ENCODE measurements at regions not wholly inside any gene's neighbourhood (a gene's known extent, or its start where the extent isn't known, plus 50 kb on each side); places are given as distances from the start of the nearest gene placed in this dataset.

DNA sequence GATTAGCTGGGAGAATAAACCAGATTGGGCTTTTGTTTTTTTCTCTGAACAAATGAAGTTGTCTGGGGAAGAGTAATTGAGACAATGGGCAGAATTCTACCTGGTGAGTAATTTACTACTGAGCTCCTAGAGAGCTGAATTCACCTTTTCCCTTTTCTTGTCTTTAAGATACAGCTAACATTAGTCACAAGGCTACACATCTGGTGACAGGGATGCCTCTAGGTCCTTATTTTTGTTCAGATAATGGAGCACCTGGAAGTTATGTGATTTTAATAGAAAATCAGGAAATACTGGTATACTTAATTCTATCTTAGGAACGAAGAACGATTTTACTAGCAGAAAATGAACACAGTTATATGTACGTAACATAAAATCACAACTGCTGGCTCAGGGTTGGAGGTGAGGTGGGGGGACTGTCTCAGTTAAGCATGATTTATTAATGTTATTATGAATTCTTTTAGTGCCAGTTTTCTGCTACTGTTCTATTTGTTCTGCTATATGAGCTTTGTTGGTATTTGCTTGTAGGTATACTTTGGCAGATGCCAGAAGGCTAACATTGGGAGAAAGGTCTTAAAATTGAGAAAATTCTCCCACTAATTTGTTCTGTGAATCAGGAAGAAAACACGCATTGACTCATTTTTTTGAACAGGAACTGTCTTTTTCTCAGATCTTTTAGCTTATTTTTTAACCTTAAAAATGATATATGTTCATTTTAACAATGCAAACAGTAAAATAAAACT is 482.7 kb upstream of the RGS6 start:
- Mint-ChIP-seq H3K4me1 (no peaks in the 10 kb centered on the region), H3K4me3 (no peak overlapping the region), H3K27ac (ENCODE audit: unreplicated experiment) (no peak overlapping the region), H3K36me3 (ENCODE audit: low read depth) (peaks cover 7% of the 10 kb centered on the region), H3K9me3 (peaks cover 3% of the 10 kb centered on the region), H3K27me3 (ENCODE audit: low read depth) (no peaks in the 10 kb centered on the region)
- TF ChIP-seq, protein P1, sequence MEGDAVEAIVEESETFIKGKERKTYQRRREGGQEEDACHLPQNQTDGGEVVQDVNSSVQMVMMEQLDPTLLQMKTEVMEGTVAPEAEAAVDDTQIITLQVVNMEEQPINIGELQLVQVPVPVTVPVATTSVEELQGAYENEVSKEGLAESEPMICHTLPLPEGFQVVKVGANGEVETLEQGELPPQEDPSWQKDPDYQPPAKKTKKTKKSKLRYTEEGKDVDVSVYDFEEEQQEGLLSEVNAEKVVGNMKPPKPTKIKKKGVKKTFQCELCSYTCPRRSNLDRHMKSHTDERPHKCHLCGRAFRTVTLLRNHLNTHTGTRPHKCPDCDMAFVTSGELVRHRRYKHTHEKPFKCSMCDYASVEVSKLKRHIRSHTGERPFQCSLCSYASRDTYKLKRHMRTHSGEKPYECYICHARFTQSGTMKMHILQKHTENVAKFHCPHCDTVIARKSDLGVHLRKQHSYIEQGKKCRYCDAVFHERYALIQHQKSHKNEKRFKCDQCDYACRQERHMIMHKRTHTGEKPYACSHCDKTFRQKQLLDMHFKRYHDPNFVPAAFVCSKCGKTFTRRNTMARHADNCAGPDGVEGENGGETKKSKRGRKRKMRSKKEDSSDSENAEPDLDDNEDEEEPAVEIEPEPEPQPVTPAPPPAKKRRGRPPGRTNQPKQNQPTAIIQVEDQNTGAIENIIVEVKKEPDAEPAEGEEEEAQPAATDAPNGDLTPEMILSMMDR (conservative IDR thresholded peaks at IDR 0.05) = no peak
- no peak for DNase-seq (ENCODE audit: low read depth, low spot score)

DNA sequence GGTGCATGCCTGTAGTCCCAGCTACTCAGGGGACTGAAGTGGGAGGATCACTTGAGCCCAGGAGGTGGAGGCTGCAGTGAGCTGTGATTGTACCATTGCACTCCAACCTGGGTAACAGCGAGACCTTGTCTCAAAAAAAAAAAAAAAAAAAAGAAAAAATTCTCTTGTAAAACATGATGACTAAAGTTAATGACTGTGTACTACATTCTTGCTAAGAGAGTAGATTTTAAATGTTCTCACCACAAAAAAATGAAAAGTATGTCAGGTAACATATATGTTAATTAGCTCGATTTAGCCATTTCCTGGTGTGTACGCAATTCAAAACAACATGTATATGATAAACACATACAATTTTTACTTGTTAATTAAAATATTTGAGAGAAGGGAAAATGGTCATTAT is 480.7 kb upstream of the RGS6 start:
- no peak for DNase-seq (ENCODE audit: low read depth, low spot score)
- Mint-ChIP-seq H3K4me1 (peaks cover 5% of the 10 kb centered on the region), H3K4me3 (no peak overlapping the region), H3K27me3 (ENCODE audit: low read depth) (no peaks in the 10 kb centered on the region), H3K9me3 (peaks cover 3% of the 10 kb centered on the region), H3K36me3 (ENCODE audit: low read depth) (peaks cover 7% of the 10 kb centered on the region), H3K27ac (ENCODE audit: unreplicated experiment) (no peak overlapping the region)
- TF ChIP-seq, protein P1 (conservative IDR thresholded peaks at IDR 0.05) = no peak

DNA sequence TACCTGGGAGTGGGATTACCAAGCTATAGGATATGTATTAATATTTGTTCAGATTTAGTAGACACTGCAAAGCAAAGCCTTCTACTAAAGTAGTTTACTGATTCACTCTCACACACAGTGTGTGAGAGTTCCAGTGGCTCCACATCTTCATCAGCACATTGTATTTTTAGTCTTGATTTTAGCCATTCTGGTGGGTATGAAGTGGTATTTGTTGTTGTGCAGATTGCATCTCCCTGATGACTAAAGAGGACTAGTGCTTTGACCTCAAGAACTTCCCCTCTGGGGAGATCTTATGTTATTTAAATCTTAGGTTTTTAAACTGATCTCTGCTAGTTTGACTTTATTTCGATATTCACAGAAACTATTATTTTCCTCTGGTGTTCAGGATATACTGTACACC is 479.7 kb upstream of the RGS6 start:
- peaks cover 3% of the 10 kb centered on the region for H3K9me3 Mint-ChIP-seq
- H3K36me3 Mint-ChIP-seq (ENCODE audit: low read depth) = peaks cover 7% of the 10 kb centered on the region
- H3K4me3 Mint-ChIP-seq = no peak overlapping the region
- H3K27ac Mint-ChIP-seq (ENCODE audit: unreplicated experiment) = no peak overlapping the region
- H3K27me3 Mint-ChIP-seq (ENCODE audit: low read depth) = no peaks in the 10 kb centered on the region
- peaks cover 5% of the 10 kb centered on the region for H3K4me1 Mint-ChIP-seq
- TF ChIP-seq, protein P1 (conservative IDR thresholded peaks at IDR 0.05) = no peak
- no peak for DNase-seq (ENCODE audit: low read depth, low spot score)

DNA sequence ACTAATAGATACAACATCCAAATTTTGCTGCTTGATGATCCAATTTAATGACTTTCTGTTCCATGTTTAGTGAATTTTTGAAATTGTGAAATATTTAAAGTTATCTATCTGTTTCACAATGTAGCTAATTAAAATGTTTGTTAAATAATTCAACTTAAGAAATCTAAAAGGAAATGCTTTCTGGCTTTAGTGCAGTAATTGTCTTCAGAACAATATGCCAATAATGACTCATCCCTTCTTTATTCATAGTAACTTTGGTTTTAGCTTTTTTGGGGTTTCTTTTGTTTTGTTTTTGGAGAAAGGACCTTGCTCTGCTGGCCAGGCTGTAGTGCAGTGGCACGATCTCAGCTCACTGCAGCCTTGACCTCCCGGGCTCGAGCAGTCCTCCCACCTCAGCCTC is 479.2 kb upstream of the RGS6 start:
- Mint-ChIP-seq H3K9me3 (peaks cover 3% of the 10 kb centered on the region), H3K27me3 (ENCODE audit: low read depth) (no peaks in the 10 kb centered on the region), H3K36me3 (ENCODE audit: low read depth) (peaks cover 7% of the 10 kb centered on the region), H3K4me1 (peaks cover 5% of the 10 kb centered on the region), H3K4me3 (no peak overlapping the region), H3K27ac (ENCODE audit: unreplicated experiment) (no peak overlapping the region)
- TF ChIP-seq, protein P1 (conservative IDR thresholded peaks at IDR 0.05) = no peak
- DNase-seq (ENCODE audit: low read depth, low spot score) = no peak

DNA sequence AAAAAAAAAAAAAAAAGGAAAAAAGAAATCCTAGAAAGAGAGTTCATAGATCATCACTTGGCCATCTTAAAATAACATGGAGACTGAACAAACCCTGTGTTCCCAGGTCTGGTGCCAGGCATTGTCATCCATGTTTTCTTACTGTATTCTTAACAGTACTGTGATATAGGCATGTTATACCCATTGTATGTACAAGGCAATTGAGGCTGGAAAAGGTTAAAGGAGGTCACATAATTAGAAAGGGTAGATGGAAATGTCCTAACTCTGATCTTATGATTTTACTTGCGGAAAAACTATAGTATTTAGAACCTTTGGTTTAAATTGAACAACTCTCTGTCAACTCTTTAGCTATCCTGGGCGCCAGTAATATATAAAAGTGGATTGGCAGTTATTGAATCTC is 478.2 kb upstream of the RGS6 start:
- Mint-ChIP-seq H3K27me3 (ENCODE audit: low read depth) (no peaks in the 10 kb centered on the region), H3K36me3 (ENCODE audit: low read depth) (peaks cover 7% of the 10 kb centered on the region), H3K27ac (ENCODE audit: unreplicated experiment) (no peak overlapping the region), H3K4me1 (peaks cover 5% of the 10 kb centered on the region), H3K4me3 (no peak overlapping the region), H3K9me3 (peaks cover 3% of the 10 kb centered on the region)
- TF ChIP-seq, protein P1 (conservative IDR thresholded peaks at IDR 0.05) = no peak
- no peak for DNase-seq (ENCODE audit: low read depth, low spot score)

All from neural crest cell (in vitro differentiated cells).